CMK (cell line): ENCODE measurements at regions not wholly inside any gene's neighbourhood (a gene's known extent, or its start where the extent isn't known, plus 50 kb on each side); places are given as distances from the start of the nearest gene placed in this dataset.
"Not testable (repeated sequence)": the region's sequence is repeated elsewhere in the genome, so short reads cannot be mapped to it uniquely, and the experiment has no call there.

Experiments
- DNase-seq: peaks from one replicate; pipeline ENCODE4 v3.0.0-alpha.2; 2010; ENCODE audit warnings: low read depth

- no peak for DNase-seq
Measured at GRCh38 chr12:91741932-91742331, 403.7 kb downstream of the BTG1 start.

- not testable (repeated sequence) for DNase-seq
Measured at GRCh38 chr12:91733846-91734245, 411.8 kb downstream of the BTG1 start.

DNA sequence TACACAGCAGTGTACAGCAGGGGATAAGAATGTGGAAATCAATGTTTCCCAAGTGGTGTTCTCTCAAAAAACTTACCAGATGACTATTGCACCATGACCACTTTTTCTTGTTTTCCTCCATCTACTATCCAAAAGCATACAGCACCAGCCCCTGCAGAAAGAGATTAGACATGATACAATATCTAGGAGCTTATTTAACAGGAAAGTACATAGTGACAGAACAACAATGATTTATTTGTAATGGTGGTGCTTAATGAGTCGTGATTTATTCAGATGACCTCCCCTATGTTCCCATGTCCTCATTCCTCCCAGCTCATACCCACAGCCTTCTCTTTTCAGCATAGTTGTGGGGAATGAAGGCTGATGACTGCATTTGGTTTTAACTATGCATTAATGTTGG, 413.6 kb downstream of the BTG1 start:
- DNase-seq = no peak

- DNase-seq = no peak
Measured at GRCh38 chr12:91729543-91729942, 416.1 kb downstream of the BTG1 start.

GRCh38 chr12:91723191-91723590, 422.5 kb downstream of the BTG1 start:
- no peak for DNase-seq

DNA sequence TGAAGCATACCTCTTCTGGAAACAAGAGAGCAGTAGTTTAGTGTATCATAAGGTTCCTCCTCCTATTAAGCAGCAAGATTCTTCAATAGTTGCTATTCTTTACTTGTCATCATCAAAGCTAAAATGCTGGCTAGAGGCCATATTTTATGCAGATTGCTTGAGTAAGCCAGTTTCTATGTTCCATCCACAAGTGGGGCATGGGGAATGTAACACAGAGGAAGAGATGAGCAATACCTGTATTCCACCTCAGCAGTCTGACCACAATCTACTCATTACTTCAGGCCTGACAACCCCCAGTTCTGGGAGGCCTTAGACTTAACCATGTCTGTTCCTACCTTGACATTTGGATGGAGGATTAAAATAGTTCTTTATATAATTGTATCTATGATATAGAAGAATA, 423.6 kb downstream of the BTG1 start:
- DNase-seq = no peak

DNA sequence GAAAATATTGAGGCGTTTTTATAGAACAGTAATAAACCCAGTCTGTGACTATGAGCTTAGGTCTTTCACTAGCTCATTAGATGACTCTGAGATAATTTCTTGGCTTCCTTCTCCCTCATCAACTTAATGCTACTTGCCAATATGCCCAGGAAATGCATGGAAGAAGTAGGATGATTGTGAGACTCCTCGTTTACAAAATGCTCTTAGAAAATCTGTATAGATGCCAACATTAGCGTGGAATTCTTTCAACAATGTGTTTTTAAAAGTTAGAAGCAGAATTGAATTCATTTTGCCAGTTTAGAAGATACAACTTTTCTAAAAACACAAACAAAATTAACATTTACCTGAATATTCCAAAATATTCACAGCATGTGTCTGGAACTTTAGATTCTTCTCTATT, 424.6 kb downstream of the BTG1 start:
- DNase-seq = no peak

DNA sequence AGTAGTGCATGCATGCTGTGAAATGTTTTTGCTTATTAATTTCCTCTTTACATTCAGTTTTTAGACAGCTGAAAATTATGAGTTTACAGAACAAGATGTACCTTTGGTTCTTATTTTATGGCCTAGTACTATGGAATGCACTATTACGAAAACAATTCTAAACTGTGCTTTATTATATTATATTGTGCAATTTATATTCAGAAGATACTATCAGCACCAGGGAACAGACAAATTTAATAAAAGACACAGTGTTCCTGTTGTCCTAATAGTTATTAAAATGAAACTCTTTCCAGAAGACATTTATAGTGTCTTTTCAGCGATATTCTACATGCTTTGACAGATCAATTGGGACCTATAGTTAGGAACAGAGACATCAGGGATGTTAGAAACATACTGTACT, 427.3 kb downstream of the BTG1 start:
- DNase-seq = no peak

- DNase-seq = no peak
Measured at GRCh38 chr12:91717804-91718203, 427.8 kb downstream of the BTG1 start.

GRCh38 chr12:91711925-91712324, 433.7 kb downstream of the BTG1 start:
- DNase-seq = not testable (repeated sequence)

- no peak for DNase-seq
Measured at GRCh38 chr12:91706466-91706865, 439.2 kb downstream of the BTG1 start.

DNA sequence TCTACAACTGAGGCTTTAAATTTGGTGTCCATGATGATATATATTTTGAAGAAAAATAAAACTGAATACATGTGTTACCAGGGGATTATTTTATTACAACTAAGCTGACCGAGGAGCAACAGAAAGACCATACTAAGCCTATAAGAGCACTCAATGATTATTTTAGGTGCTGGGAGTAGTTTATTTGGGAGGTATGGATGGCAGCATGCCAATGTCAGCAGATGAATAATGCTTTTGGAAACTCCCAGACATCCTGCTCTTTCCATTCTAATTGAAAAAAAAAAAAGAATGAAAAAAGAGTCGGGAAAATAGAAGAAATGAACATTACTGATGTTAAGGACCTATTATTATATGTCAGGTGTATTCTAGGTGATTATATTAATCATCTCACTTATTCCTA, 441.2 kb downstream of the BTG1 start:
- DNase-seq = no peak

DNA sequence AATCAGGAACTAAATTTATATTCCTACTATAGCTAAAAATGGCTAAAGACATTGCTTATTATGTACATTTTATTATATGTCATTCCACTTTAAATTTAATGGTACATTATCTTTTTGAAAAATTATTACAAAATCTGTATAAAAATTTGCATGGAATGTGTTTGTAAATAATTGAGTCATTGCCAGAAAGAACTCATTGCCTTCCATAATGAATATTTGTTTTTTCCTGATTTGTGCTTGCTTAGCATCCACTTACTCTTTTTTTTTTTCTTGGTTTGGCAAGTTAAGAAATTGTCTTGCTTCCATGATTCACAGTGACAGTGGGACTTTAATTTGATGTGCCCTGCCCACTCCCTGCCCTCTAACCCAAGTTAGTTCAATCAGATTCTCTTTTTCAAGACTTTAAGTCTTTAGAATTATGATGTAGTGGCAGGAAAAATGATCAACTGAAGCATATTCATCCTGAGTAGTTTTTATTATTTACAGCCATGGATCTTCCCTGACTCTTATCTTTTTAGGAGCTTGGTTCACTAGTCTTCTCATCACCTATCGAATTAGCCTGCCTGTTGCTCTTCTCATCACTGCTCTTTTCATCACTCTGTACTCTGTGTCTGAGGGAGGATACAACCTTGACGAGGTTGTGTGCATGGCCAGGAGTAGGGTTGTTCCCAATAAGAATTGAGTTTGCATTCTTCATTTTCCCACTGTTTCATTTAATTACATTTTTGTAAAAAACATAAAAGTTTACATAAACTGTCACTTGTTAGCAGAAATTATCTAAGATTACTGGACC, 442.0 kb downstream of the BTG1 start:
- no peak for DNase-seq

GRCh38 chr12:91702843-91703425, 442.7 kb downstream of the BTG1 start:
- DNase-seq = no peak

GRCh38 chr12:91695964-91696363, 449.7 kb downstream of the BTG1 start:
- no peak for DNase-seq

DNA sequence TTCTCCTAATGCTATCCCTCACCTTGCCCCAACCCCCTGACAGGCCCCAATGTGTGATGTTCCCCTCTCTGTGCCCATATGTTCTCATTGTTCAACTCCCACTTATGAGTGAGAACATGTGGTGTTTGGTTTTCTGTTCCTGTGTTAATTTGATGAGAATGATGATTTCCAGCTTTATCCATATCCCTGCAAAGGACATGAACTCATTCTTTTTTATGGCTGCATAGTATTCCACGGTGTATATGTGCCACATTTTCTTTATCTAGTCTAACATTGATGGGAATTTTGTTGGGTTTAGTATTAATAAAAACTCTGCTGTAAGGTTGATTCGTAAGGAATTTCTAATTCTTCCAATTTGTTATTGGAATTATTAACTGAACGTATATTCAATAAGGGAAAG, 450.2 kb downstream of the BTG1 start:
- DNase-seq = not testable (repeated sequence)

- DNase-seq = no peak
Measured at GRCh38 chr12:91690531-91690930, 455.1 kb downstream of the BTG1 start.

DNA sequence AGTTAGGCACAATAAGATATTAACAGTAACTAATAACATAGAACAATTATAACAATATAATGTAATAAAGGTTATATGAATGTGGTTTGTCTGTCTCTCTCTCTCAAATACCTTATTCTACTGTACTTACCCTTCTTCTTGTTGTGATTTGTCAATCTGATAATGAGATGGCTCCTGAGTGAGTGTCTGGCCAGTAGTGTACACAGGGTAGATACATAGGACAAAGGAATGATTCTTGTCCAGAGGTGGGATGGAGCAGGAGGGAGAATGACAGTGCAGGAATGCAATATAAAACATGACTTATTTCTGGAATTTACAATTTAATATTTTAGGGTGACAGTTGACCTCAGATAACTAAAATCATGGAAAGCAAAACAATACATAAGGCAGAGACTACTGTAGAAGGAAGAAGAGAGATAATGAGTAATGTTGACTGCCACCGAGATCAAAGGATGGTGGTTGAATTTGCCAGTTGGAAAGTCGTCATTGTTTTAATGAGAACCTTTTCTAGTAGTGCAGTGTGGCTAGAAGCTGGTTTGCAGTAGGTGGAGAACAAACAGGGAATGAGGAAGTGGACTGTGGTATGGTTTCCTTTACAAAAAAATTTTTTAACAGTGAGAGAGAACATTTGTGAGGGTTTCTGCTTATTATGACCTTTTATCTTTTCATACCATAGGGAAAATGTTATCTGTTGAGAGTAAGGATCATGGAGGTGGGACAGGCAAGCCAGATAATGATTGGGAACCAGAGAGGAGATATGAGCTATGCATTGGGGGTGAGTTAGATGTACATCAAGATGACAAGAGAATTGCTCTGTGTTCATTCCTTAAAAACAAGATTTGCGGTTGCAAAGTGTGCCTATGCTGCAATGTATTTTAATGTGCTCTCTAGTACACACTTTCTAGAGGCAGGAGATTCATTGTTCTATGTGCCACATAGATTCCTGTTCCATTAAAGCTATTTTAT, 458.3 kb downstream of the BTG1 start:
- no peak for DNase-seq

- DNase-seq = no peak
Measured at GRCh38 chr12:91685917-91686316, 459.7 kb downstream of the BTG1 start.

GRCh38 chr12:91681751-91682150, 463.9 kb downstream of the BTG1 start:
- no peak for DNase-seq

GRCh38 chr12:91680864-91681263, 464.8 kb downstream of the BTG1 start:
- no peak for DNase-seq

DNA sequence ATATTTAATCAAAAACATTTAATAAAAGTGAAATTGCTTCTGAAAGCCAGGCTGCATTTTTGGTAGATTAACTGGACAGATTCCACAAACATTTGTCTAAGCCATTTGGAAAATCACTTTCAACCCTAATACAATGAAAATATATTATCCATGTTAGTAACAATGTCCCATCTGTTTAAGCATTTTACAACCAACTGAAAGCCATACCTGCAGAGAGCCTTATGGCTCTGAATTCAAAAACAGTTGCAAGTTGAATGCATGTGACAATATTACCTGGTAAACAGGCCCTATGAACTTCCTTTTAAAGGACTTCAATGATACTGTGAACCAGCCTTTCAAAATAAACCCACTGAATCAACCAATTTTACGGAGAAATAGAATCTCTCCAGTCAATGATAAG, 468.1 kb downstream of the BTG1 start:
- DNase-seq = no peak

- no peak for DNase-seq
Measured at GRCh38 chr12:91675401-91675800, 470.2 kb downstream of the BTG1 start.
